ENCODE measurements at regions not wholly inside any gene's neighbourhood (a gene's known extent, or its start where the extent isn't known, plus 50 kb on each side); places are given as distances from the start of the nearest gene placed in this dataset.

- peak overlapping the region; percentile 50 for H3K27ac Mint-ChIP-seq (ENCODE audit: unreplicated experiment)
- no peak for DNase-seq (ENCODE audit: low spot score)
- no peaks in the 10 kb centered on the region for H3K36me3 Mint-ChIP-seq (ENCODE audit: low read depth)
- H3K27me3 Mint-ChIP-seq (ENCODE audit: low read depth) = no peaks in the 10 kb centered on the region
- peaks cover 34% of the 10 kb centered on the region for H3K4me1 Mint-ChIP-seq (ENCODE audit: low read depth)
- peaks cover 2% of the 10 kb centered on the region for H3K9me3 Mint-ChIP-seq (ENCODE audit: low read depth)
- TF ChIP-seq CTCF (IDR thresholded peaks at IDR 0.05) = no peak
- no peak overlapping the region for H3K4me3 Mint-ChIP-seq (ENCODE audit: unreplicated experiment)
Observed at GRCh38 chr3:115381573-115381912, 234.5 kb upstream of the ZBTB20 start.

GRCh38 chr3:115381931-115382330, 234.8 kb upstream of the ZBTB20 start:
- no peak overlapping the region for H3K4me3 Mint-ChIP-seq (ENCODE audit: unreplicated experiment)
- peaks cover 34% of the 10 kb centered on the region for H3K4me1 Mint-ChIP-seq (ENCODE audit: low read depth)
- no peaks in the 10 kb centered on the region for H3K27me3 Mint-ChIP-seq (ENCODE audit: low read depth)
- peak overlapping the region; percentile 50 for H3K27ac Mint-ChIP-seq (ENCODE audit: unreplicated experiment)
- H3K36me3 Mint-ChIP-seq (ENCODE audit: low read depth) = no peaks in the 10 kb centered on the region
- H3K9me3 Mint-ChIP-seq (ENCODE audit: low read depth) = peaks cover 2% of the 10 kb centered on the region
- TF ChIP-seq CTCF (IDR thresholded peaks at IDR 0.05) = no peak
- DNase-seq (ENCODE audit: low spot score) = no peak

GRCh38 chr3:115384381-115384780, 237.3 kb upstream of the ZBTB20 start:
- H3K4me1 Mint-ChIP-seq (ENCODE audit: low read depth) = peaks cover 55% of the 10 kb centered on the region
- DNase-seq (ENCODE audit: low spot score) = no peak
- H3K27ac Mint-ChIP-seq (ENCODE audit: unreplicated experiment) = peak overlapping the region; percentile 28
- TF ChIP-seq CTCF (IDR thresholded peaks at IDR 0.05) = no peak
- H3K4me3 Mint-ChIP-seq (ENCODE audit: unreplicated experiment) = no peak overlapping the region
- no peaks in the 10 kb centered on the region for H3K27me3 Mint-ChIP-seq (ENCODE audit: low read depth)
- peaks cover 2% of the 10 kb centered on the region for H3K9me3 Mint-ChIP-seq (ENCODE audit: low read depth)
- H3K36me3 Mint-ChIP-seq (ENCODE audit: low read depth) = no peaks in the 10 kb centered on the region

GRCh38 chr3:115385774-115386730, 237.3 kb upstream of the GAP43 start:
- Mint-ChIP-seq H3K27me3 (ENCODE audit: low read depth) (no peaks in the 10 kb centered on the region), H3K9me3 (ENCODE audit: low read depth) (peaks cover 2% of the 10 kb centered on the region), H3K36me3 (ENCODE audit: low read depth) (no peaks in the 10 kb centered on the region), H3K27ac (ENCODE audit: unreplicated experiment) (no peak overlapping the region), H3K4me1 (ENCODE audit: low read depth) (peaks cover 53% of the 10 kb centered on the region), H3K4me3 (ENCODE audit: unreplicated experiment) (no peak overlapping the region)
- DNase-seq (ENCODE audit: low spot score) = no peak
- TF ChIP-seq CTCF (IDR thresholded peaks at IDR 0.05) = no peak

- TF ChIP-seq CTCF (IDR thresholded peaks at IDR 0.05) = no peak
- peak overlapping the region; percentile 18 for H3K27ac Mint-ChIP-seq (ENCODE audit: unreplicated experiment)
- H3K9me3 Mint-ChIP-seq (ENCODE audit: low read depth) = peaks cover 2% of the 10 kb centered on the region
- DNase-seq (ENCODE audit: low spot score) = no peak
- H3K27me3 Mint-ChIP-seq (ENCODE audit: low read depth) = no peaks in the 10 kb centered on the region
- H3K4me1 Mint-ChIP-seq (ENCODE audit: low read depth) = peaks cover 42% of the 10 kb centered on the region
- no peaks in the 10 kb centered on the region for H3K36me3 Mint-ChIP-seq (ENCODE audit: low read depth)
- H3K4me3 Mint-ChIP-seq (ENCODE audit: unreplicated experiment) = no peak overlapping the region
Observed at GRCh38 chr3:115388166-115388565, 235.1 kb upstream of the GAP43 start.
